HCT116 (cell line): ENCODE measurements at regions not wholly inside any gene's neighbourhood (a gene's known extent, or its start where the extent isn't known, plus 50 kb on each side); places are given as distances from the start of the nearest gene placed in this dataset.

ENCODE experiments used
- ATAC-seq: fragments of 200-7000 bp; cut with Tn5 transposase; 2 replicates; pipeline ENCODE4 v1.9.1; 2020; ENCODE audit warnings: mild to moderate bottlenecking, moderate library complexity
- BruUV-seq: library from RNA; stranded (reverse); fragments of 400-500 nt; replicated peaks from 2 replicates; lab custom pipeline; 2021; lab: Mats Ljungman, UMichigan
- CTCF ChIA-PET: fragments of 300-600 bp; sonication (Branson Sonifier 250); formaldehyde crosslinking; loops from one replicate; lab custom pipeline; 2021; ENCODE audit warnings: antibody characterized with exemption; lab: Charles Lee
- POLR2A ChIA-PET: fragments of 300-600, 350-600 bp; sonication (Branson Sonifier 250); formaldehyde crosslinking; loops from one replicate; lab custom pipeline; 2021; ENCODE audit warnings: antibody characterized with exemption; lab: Charles Lee
- RAD21 ChIA-PET, 2 experiments: fragments of 300-600 bp; sonication (Branson Sonifier 250); formaldehyde crosslinking; loops; one replicate each; lab custom pipeline; 2023; ENCODE audit warnings: low total read pairs in 2 of 2; ENCODE audit not compliant: uncharacterized antibody in 2 of 2, unreplicated experiment in 2 of 2, low non-redundant PET in 1 of 2; lab: Charles Lee
- DNase-seq: peaks from one replicate; pipeline ENCODE4 v3.0.0-alpha.2; 2010; ENCODE audit warnings: low read depth, low spot score
- H2AFZ ChIP-seq: fragments of 200-600 bp; shearing (Covaris generic), sonication (generic); 2 replicates; pipeline ENCODE4 v1.6.1; 2017; ENCODE audit warnings: low read depth, mixed run types, mixed read lengths, antibody characterized with exemption, low read length; ENCODE audit not compliant: poor library complexity, severe bottlenecking
- H3K27ac ChIP-seq: 2 replicates; pipeline ENCODE4 v1.5.1; 2012; ENCODE audit warnings: low read depth, low read length
- H3K27me3 ChIP-seq: fragments of 200-600 bp; sonication (generic); 2 replicates; pipeline ENCODE4 v1.6.1; 2016; ENCODE audit warnings: mixed run types, low read length, mixed read lengths; ENCODE audit not compliant: insufficient read depth
- H3K36me3 ChIP-seq, 2 experiments: fragments of 200-500 bp in 1 of 2; fragments of 200-600 bp in 1 of 2; sonication (Bioruptor generic) in 1 of 2; sonication (generic) in 1 of 2; 2 replicates each; pipeline versions ENCODE4 v1.5.1 to v1.6.1; 2014 to 2016; ENCODE audit warnings: low read length in 2 of 2, inconsistent platforms in 1 of 2, mixed read lengths in 1 of 2, mixed run types in 1 of 2; ENCODE audit not compliant: insufficient read depth in 2 of 2, control insufficient read depth in 1 of 2
- H3K4me1 ChIP-seq, 2 experiments: fragments of 200-600 bp in 1 of 2; sonication (generic) in 1 of 2; 2 replicates each; pipeline versions ENCODE4 v1.5.1 to v1.6.1; 2012 to 2017; ENCODE audit warnings: low read length in 2 of 2, inconsistent platforms in 1 of 2, mild to moderate bottlenecking in 1 of 2, mixed read lengths in 1 of 2, mixed run types in 1 of 2, moderate library complexity in 1 of 2; ENCODE audit not compliant: insufficient read depth in 2 of 2, control insufficient read depth in 1 of 2
- H3K4me2 ChIP-seq: fragments of 200-600 bp; sonication (generic); 2 replicates; pipeline ENCODE4 v1.6.1; 2017; ENCODE audit warnings: mixed run types, low read length, mixed read lengths
- H3K4me3 ChIP-seq, 2 experiments: fragments of 200-600 bp in 1 of 2; sonication (generic) in 1 of 2; replicated peaks in 1 of 2; 2 replicates each; pipeline ENCODE4 v1.5.1; 2011 to 2016; ENCODE audit warnings: low read length in 2 of 2, control low read depth in 1 of 2, low read depth in 1 of 2, mild to moderate bottlenecking in 1 of 2, mixed read lengths in 1 of 2, mixed run types in 1 of 2
- H3K79me2 ChIP-seq: fragments of 200-600 bp; sonication (generic); 2 replicates; pipeline ENCODE4 v1.6.1; 2017; ENCODE audit warnings: mild to moderate bottlenecking, mixed run types, low read length, moderate library complexity, mixed read lengths; ENCODE audit not compliant: insufficient read depth
- H3K9ac ChIP-seq: fragments of 200-600 bp; sonication (generic); 2 replicates; pipeline ENCODE4 v1.6.1; 2016; ENCODE audit warnings: low read length, mixed read lengths
- H3K9me2 ChIP-seq: fragments of 200-600 bp; sonication (generic), shearing (Covaris generic); 2 replicates; pipeline ENCODE4 v1.6.1; 2017; ENCODE audit warnings: mixed run types, mild to moderate bottlenecking, moderate library complexity; ENCODE audit not compliant: insufficient read depth
- H3K9me3 ChIP-seq, 2 experiments: fragments of 200-500 bp in 1 of 2; fragments of 200-600 bp in 1 of 2; sonication (Bioruptor generic) in 1 of 2; sonication (generic) in 1 of 2; 2 replicates each; pipeline ENCODE4 v1.6.1; 2014 to 2017; ENCODE audit warnings: low read length in 2 of 2, mixed read lengths in 2 of 2, inconsistent platforms in 1 of 2, low read depth in 1 of 2, mild to moderate bottlenecking in 1 of 2, mixed run types in 1 of 2, moderate library complexity in 1 of 2; ENCODE audit not compliant: control insufficient read depth in 1 of 2, insufficient read depth in 1 of 2
- H4K20me1 ChIP-seq: fragments of 200-600 bp; sonication (generic), shearing (Covaris generic); 2 replicates; pipeline ENCODE4 v1.6.1; 2017; ENCODE audit warnings: mixed run types, mild to moderate bottlenecking, moderate library complexity; ENCODE audit not compliant: insufficient read depth
- EGR1 ChIP-seq: IDR thresholded peaks from 2 replicates; pipeline ENCODE4 v1.6.1; 2012; ENCODE audit warnings: low read depth
- ELF1 ChIP-seq: IDR thresholded peaks from 2 replicates; pipeline ENCODE4 v1.6.1; 2012; ENCODE audit warnings: low read depth, borderline replicate concordance
- EZH2phosphoT487 ChIP-seq: fragments of 200-600 bp; IDR thresholded peaks from 2 replicates; pipeline ENCODE4 v1.6.1; 2018; ENCODE audit warnings: antibody characterized with exemption, borderline replicate concordance
- POLR2AphosphoS5 ChIP-seq: IDR thresholded peaks from 2 replicates; pipeline ENCODE4 v1.6.1; 2011; ENCODE audit warnings: mild to moderate bottlenecking, low read depth, low read length, moderate library complexity
- SP1 ChIP-seq: IDR thresholded peaks from 2 replicates; pipeline ENCODE4 v1.6.1; 2012; ENCODE audit warnings: low read depth
- TCF7L2 ChIP-seq: IDR thresholded peaks from 2 replicates; pipeline ENCODE4 v1.7.0; 2011; ENCODE audit warnings: borderline replicate concordance, inconsistent platforms; ENCODE audit not compliant: insufficient read depth, insufficient read length; ENCODE audit errors: extremely low read depth
- ZNF274 ChIP-seq: fragments of 200-500 bp; sonication (Bioruptor generic); IDR thresholded peaks from 2 replicates; pipeline ENCODE4 v1.6.1; 2014; ENCODE audit warnings: mild to moderate bottlenecking, low read depth, low read length, inconsistent platforms
- intact Hi-C: fragments of 100-400 bp; cut with micrococcal nuclease; formaldehyde crosslinking; loops from 2 replicates; pipeline ENCODE4 v1.10.0; 2022
- TF ChIP-seq, protein P1 (sequence below): IDR thresholded peaks from 2 replicates; pipeline ENCODE4 v1.6.1; 2012
- TF ChIP-seq, protein P2 (sequence below), 3 experiments: fragments of 200-600 bp in 1 of 3; sonication (generic) in 1 of 3; IDR thresholded peaks in 2 of 3; conservative IDR thresholded peaks in 1 of 3; 2 replicates each; pipeline ENCODE4 v1.5.1; 2012 to 2017; ENCODE audit warnings: low read depth in 2 of 3, low read length in 2 of 3, antibody characterized with exemption in 1 of 3, borderline replicate concordance in 1 of 3, control low read depth in 1 of 3, mild to moderate bottlenecking in 1 of 3, mixed read lengths in 1 of 3, mixed run types in 1 of 3, moderate library complexity in 1 of 3; ENCODE audit not compliant: insufficient read depth in 1 of 3
- TF ChIP-seq, protein P3 (sequence below): IDR thresholded peaks from 2 replicates; pipeline ENCODE4 v1.6.1; 2012; ENCODE audit warnings: low read depth

DNA sequence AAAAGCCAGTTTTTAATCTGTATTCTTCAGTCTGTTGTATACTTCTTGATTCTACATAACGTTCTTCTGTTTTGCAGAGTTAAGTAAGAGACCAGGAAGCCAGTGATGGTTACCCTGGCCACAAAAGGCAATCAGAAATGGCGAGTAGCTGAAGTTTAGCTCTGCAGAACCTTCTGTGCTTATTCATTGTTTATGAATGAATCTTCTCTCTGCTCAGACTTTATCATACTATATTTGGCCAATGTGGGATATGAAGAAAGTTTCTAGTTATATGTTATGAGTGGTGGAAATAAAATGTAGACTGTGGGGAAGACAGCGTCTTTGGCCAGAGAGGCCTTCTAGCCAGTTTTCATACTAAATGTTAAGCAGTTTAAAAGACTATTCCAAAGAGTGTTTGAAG is 249.9 kb upstream of the RGS6 start:
- POLR2A ChIA-PET = no interaction called here
- BruUV-seq = no TSS peak

More for the DNA sequence above, 249.9 kb upstream of the RGS6 start:
- Histone ChIP-seq H3K36me3 (no peaks in the 10 kb centered on the region), H3K4me2 (no peak overlapping the region), H3K4me1 (no peaks in the 10 kb centered on the region; a peak in 1 of 4 replicates), H3K27me3 (no peaks in the 10 kb centered on the region), H3K9me2 (no peaks in the 10 kb centered on the region), H4K20me1 (no peaks in the 10 kb centered on the region), H3K79me2 (no peaks in the 10 kb centered on the region), H3K4me3 (no peak overlapping the region), H2AFZ (no peak overlapping the region), H3K27ac (no peak overlapping the region), H3K9ac (no peak overlapping the region), H3K9me3 (no peaks in the 10 kb centered on the region)
- ChIA-PET CTCF (no interaction called here), RAD21 (no interaction called here)
- intact Hi-C loops = no loop called here
- no peak for ATAC-seq
- no peak for TF ChIP-seq ELF1
- TF ChIP-seq, protein P1, sequence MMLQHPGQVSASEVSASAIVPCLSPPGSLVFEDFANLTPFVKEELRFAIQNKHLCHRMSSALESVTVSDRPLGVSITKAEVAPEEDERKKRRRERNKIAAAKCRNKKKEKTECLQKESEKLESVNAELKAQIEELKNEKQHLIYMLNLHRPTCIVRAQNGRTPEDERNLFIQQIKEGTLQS = no peak
- TF ChIP-seq ZNF274 = no peak
- TF ChIP-seq TCF7L2 = no peak
- no peak for TF ChIP-seq POLR2AphosphoS5
- TF ChIP-seq, protein P2, sequence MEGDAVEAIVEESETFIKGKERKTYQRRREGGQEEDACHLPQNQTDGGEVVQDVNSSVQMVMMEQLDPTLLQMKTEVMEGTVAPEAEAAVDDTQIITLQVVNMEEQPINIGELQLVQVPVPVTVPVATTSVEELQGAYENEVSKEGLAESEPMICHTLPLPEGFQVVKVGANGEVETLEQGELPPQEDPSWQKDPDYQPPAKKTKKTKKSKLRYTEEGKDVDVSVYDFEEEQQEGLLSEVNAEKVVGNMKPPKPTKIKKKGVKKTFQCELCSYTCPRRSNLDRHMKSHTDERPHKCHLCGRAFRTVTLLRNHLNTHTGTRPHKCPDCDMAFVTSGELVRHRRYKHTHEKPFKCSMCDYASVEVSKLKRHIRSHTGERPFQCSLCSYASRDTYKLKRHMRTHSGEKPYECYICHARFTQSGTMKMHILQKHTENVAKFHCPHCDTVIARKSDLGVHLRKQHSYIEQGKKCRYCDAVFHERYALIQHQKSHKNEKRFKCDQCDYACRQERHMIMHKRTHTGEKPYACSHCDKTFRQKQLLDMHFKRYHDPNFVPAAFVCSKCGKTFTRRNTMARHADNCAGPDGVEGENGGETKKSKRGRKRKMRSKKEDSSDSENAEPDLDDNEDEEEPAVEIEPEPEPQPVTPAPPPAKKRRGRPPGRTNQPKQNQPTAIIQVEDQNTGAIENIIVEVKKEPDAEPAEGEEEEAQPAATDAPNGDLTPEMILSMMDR (IDR thresholded peaks at IDR 0.05 in 2 of 3, conservative IDR thresholded peaks at IDR 0.05 in 1 of 3; ENCODE audit: borderline replicate concordance in 1 of 3, insufficient read depth in 1 of 3, low read depth in 2 of 3, low read length in 2 of 3) = no peak
- TF ChIP-seq, protein P3, sequence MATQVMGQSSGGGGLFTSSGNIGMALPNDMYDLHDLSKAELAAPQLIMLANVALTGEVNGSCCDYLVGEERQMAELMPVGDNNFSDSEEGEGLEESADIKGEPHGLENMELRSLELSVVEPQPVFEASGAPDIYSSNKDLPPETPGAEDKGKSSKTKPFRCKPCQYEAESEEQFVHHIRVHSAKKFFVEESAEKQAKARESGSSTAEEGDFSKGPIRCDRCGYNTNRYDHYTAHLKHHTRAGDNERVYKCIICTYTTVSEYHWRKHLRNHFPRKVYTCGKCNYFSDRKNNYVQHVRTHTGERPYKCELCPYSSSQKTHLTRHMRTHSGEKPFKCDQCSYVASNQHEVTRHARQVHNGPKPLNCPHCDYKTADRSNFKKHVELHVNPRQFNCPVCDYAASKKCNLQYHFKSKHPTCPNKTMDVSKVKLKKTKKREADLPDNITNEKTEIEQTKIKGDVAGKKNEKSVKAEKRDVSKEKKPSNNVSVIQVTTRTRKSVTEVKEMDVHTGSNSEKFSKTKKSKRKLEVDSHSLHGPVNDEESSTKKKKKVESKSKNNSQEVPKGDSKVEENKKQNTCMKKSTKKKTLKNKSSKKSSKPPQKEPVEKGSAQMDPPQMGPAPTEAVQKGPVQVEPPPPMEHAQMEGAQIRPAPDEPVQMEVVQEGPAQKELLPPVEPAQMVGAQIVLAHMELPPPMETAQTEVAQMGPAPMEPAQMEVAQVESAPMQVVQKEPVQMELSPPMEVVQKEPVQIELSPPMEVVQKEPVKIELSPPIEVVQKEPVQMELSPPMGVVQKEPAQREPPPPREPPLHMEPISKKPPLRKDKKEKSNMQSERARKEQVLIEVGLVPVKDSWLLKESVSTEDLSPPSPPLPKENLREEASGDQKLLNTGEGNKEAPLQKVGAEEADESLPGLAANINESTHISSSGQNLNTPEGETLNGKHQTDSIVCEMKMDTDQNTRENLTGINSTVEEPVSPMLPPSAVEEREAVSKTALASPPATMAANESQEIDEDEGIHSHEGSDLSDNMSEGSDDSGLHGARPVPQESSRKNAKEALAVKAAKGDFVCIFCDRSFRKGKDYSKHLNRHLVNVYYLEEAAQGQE = no peak
- no peak for TF ChIP-seq EZH2phosphoT487
- TF ChIP-seq SP1 = no peak
- no peak for TF ChIP-seq EGR1
- DNase-seq = no peak
